NT2/D1 (cell line): ENCODE measurements at regions not wholly inside any gene's neighbourhood (a gene's known extent, or its start where the extent isn't known, plus 50 kb on each side); places are given as distances from the start of the nearest gene placed in this dataset.

Experiments used
- DNase-seq: peaks from one replicate; pipeline ENCODE4 v3.0.0-alpha.2; 2011; ENCODE audit warnings: low read depth, low spot score
- H3K27me3 ChIP-seq: 2 replicates; pipeline ENCODE4 v1.6.0; 2011; ENCODE audit warnings: mild to moderate bottlenecking; ENCODE audit not compliant: insufficient read length, insufficient read depth
- H3K36me3 ChIP-seq: 2 replicates; pipeline ENCODE4 v1.6.1; 2011; ENCODE audit warnings: mild to moderate bottlenecking, low read length, mixed read lengths; ENCODE audit not compliant: insufficient read depth, insufficient read length
- H3K4me1 ChIP-seq: 2 replicates; pipeline ENCODE4 v1.5.1; 2011; ENCODE audit not compliant: insufficient read depth, insufficient read length
- H3K4me3 ChIP-seq: 2 replicates; pipeline ENCODE4 v1.5.1; 2011; ENCODE audit warnings: low read depth; ENCODE audit not compliant: insufficient read length
- H3K9ac ChIP-seq: 2 replicates; pipeline ENCODE4 v1.6.0; 2011; ENCODE audit warnings: low read depth; ENCODE audit not compliant: insufficient read length
- H3K9me3 ChIP-seq: 2 replicates; pipeline ENCODE4 v1.5.1; 2011; ENCODE audit warnings: mild to moderate bottlenecking, low read length; ENCODE audit not compliant: insufficient read depth
- SUZ12 ChIP-seq: IDR thresholded peaks from 2 replicates; pipeline ENCODE4 v1.6.1; 2011; ENCODE audit not compliant: insufficient read length, insufficient read depth; ENCODE audit errors: extremely low read depth
- YY1 ChIP-seq: IDR thresholded peaks from 2 replicates; pipeline ENCODE4 v1.6.1; 2011; ENCODE audit not compliant: insufficient read length, insufficient read depth
- ZNF274 ChIP-seq: IDR thresholded peaks from 2 replicates; pipeline ENCODE4 v1.6.1; 2011; ENCODE audit warnings: mild to moderate bottlenecking, low read depth, low read length

DNA sequence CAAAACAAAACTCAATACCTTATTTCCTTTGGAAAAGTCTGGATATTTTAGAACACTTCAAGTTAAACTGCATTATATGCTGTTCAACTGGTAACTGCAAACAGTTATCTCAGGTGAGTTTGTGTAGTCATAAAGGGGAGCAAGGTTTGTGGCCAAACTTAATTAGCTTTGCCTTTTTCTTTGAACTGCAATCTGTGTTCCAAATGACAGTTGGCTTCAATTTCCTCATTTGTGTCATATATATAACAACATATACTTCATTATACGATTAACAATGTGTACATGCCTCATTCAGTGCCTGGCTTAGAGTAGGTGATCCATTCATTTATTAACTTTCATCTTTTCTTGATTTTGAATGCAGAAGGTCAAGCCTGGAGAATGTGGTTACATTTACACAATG lies 55.8 kb downstream of the KCNE4 start:
- TF ChIP-seq YY1 (no peak), SUZ12 (no peak), ZNF274 (no peak)
- no peak for DNase-seq
- no peak overlapping the region for H3K4me3 ChIP-seq
- H3K4me1 ChIP-seq: no peaks in the 10 kb centered on the region
- no peaks in the 10 kb centered on the region for H3K9me3 ChIP-seq
- H3K9ac ChIP-seq: no peak overlapping the region
- H3K36me3 ChIP-seq: no peaks in the 10 kb centered on the region
- no peaks in the 10 kb centered on the region for H3K27me3 ChIP-seq

DNA sequence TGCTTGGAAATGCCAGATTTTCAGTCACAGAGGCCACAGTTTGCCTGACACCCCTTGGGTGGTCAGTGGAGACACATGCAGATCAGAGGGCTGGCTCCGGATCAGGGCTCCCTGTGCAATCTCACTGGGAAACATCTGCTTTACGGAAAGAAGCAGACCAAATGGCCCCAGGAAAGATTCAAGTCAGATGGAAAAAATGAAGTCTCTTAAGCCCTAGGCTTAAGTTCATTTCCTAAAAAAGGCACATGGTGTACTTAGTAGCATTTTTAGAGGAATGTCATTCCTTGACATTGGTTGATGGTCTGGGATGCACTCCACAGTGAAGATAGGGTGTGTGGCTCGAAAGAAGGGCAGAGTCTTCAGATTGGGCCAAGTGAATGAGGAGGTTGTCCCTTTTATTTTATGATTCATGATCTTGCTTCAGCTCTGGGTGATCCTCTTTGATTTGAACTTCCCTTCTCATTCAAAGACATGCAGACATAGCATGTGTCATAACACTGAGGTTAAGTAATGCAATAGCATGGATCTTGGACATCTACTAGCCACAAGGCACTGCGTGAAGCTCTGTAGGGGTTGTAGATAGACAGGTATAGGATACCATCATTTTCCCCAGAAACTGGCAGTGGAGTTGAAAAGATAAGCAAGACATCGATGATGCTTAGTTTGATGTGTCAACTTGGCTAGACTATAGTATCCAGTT lies 56.5 kb downstream of the KCNE4 start:
- Histone ChIP-seq H3K9ac (no peak overlapping the region), H3K4me3 (no peak overlapping the region), H3K36me3 (no peaks in the 10 kb centered on the region), H3K9me3 (no peaks in the 10 kb centered on the region), H3K4me1 (no peaks in the 10 kb centered on the region), H3K27me3 (no peaks in the 10 kb centered on the region)
- TF ChIP-seq SUZ12 (no peak), YY1 (no peak), ZNF274 (no peak)
- no peak for DNase-seq

DNA sequence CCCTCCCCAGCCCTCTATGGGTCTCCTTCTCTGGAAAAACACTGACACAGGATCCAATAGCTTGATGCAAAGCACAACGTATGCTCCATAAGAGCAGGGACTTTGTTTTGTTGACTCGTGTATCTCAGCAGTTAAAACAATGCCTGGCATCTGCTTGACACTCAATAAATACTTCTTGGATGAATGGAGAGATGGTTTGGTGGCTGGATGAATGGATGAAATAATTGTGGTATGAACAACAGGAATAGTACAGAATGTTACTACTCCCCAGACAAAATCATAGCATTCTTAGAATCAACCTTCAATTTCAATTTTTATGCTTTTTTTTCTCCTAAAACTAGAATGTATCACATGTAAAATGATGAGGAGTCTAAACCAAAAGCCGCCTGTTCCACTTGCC lies 57.4 kb downstream of the KCNE4 start:
- Histone ChIP-seq H3K9ac (no peak overlapping the region), H3K27me3 (no peaks in the 10 kb centered on the region), H3K36me3 (no peaks in the 10 kb centered on the region), H3K9me3 (no peaks in the 10 kb centered on the region), H3K4me3 (no peak overlapping the region), H3K4me1 (no peaks in the 10 kb centered on the region)
- DNase-seq: no peak
- TF ChIP-seq SUZ12 (no peak), ZNF274 (no peak), YY1 (no peak)

DNA sequence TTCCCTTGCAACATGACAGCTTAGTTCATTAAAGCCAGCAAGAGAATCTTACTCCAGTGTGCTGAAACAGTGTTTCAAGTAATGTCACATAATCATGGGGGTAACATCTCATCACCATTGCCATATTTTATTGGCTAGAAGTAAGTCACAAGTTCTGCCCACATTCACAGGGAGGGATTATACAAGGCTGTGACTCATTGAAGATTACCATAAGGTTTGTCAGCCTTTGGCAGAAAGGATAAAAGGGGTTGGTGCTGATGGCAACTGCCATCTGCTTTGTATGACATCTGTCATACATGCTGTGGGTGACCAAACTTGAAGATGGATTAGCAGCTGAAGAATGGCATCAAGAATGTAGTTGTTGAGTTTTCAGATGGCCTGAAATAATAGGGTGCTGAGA lies 61.2 kb downstream of the KCNE4 start:
- DNase-seq: no peak
- Histone ChIP-seq H3K36me3 (no peaks in the 10 kb centered on the region), H3K27me3 (no peaks in the 10 kb centered on the region), H3K9me3 (no peaks in the 10 kb centered on the region), H3K9ac (no peak overlapping the region), H3K4me1 (no peaks in the 10 kb centered on the region), H3K4me3 (no peak overlapping the region)
- TF ChIP-seq SUZ12 (no peak), ZNF274 (no peak), YY1 (no peak)

DNA sequence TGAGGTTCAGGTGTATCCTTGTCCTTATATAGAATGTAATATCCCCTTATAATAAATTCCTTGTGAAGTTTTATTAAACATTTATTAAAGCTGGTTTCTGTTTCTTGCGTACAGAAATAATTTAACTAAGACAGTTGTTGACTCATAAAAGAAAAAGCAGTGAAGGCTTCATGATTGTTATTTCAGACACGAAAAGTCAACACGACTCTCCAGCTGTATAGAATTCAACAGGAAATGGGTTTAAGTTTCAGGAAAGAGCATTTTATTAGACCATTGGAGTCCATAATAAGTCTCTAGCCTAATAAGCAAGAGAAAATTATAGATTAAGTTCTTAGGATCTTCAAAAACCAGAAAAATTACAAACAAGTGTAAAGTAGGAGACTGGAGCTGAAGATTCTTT lies 62.2 kb downstream of the KCNE4 start:
- H3K4me3 ChIP-seq: no peak overlapping the region
- H3K36me3 ChIP-seq: no peaks in the 10 kb centered on the region
- no peak overlapping the region for H3K9ac ChIP-seq
- no peak for DNase-seq
- H3K27me3 ChIP-seq: no peaks in the 10 kb centered on the region
- H3K9me3 ChIP-seq: no peaks in the 10 kb centered on the region
- TF ChIP-seq SUZ12 (no peak), ZNF274 (no peak), YY1 (no peak)
- no peaks in the 10 kb centered on the region for H3K4me1 ChIP-seq

DNA sequence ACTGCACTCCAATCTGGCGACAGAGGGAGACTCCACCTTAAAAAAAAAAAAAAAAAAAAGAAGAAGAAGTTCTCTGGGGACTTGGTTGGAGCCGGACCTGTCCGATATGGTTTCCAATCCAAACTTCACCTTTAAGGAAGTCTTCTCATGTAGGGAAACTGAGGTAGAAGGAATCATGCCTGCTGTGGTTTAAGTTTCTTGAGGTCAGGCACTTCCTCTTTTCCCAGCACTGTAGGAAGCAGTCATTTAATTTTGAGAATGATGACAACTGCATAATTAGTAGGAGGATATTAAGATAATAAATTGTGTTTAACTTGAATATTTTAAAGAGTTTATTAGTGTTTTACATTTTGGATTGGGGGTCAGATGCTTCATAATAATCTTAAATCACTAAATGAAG lies 62.9 kb downstream of the KCNE4 start:
- Histone ChIP-seq H3K4me1 (no peaks in the 10 kb centered on the region), H3K36me3 (no peaks in the 10 kb centered on the region)
- TF ChIP-seq ZNF274 (no peak), YY1 (no peak), SUZ12 (no peak)

DNA sequence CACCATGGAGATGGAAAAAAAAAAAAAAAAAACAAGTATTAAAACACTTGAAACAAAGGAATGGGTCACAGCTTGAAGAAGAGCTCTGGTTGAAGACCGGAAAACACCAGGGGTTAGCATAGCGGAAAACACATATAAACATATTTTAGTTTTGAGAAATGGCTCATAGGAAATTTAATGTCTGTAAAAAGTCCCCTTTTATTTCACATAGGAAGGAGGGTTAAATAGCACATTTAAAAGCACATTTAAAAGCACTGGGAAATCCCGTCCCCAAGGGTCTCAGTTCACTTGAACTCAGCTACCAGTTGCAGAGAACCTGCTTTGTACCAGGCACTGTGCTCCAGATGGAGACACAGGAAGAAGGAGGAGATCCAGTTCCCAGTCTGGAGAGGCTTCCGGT lies 65.5 kb downstream of the KCNE4 start:
- TF ChIP-seq YY1 (no peak), ZNF274 (no peak), SUZ12 (no peak)

More for the DNA sequence above, 62.9 kb downstream of the KCNE4 start:
- no peaks in the 10 kb centered on the region for H3K9me3 ChIP-seq
- H3K9ac ChIP-seq: no peak overlapping the region
- no peaks in the 10 kb centered on the region for H3K27me3 ChIP-seq
- no peak for DNase-seq
- H3K4me3 ChIP-seq: no peak overlapping the region

DNA sequence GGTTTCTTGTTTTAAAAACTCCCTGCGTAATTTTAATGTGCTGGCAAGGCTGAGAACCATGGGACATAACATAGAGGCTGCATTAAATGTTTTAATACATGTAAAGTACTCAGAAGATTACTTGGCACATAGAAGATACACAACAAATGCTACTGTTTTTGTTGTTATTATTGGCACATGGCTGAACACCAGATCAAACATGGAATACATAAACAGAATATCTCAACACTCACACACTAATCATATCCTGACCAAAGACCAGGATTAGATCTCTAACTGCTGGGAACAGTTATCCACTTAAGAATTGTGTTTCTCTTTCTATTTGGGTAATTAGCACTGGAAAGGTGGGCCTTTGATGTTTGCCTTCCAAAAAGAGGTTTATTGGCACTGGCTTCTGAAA lies 69.3 kb downstream of the KCNE4 start:
- H3K9me3 ChIP-seq: no peaks in the 10 kb centered on the region
- DNase-seq: no peak
- H3K4me1 ChIP-seq: no peaks in the 10 kb centered on the region
- H3K9ac ChIP-seq: no peak overlapping the region
- no peaks in the 10 kb centered on the region for H3K27me3 ChIP-seq
- TF ChIP-seq YY1: no peak
- TF ChIP-seq ZNF274: no peak
- TF ChIP-seq SUZ12: no peak
- no peaks in the 10 kb centered on the region for H3K36me3 ChIP-seq
- H3K4me3 ChIP-seq: no peak overlapping the region

More for the DNA sequence above, 65.5 kb downstream of the KCNE4 start:
- no peak for DNase-seq
- H3K4me3 ChIP-seq: no peak overlapping the region
- H3K9me3 ChIP-seq: no peaks in the 10 kb centered on the region
- H3K9ac ChIP-seq: no peak overlapping the region
- no peaks in the 10 kb centered on the region for H3K4me1 ChIP-seq
- H3K36me3 ChIP-seq: no peaks in the 10 kb centered on the region
- no peaks in the 10 kb centered on the region for H3K27me3 ChIP-seq
